OCI-LY1 (cell line): ENCODE measurements at regions not wholly inside any gene's neighbourhood (a gene's known extent, or its start where the extent isn't known, plus 50 kb on each side); places are given as distances from the start of the nearest gene placed in this dataset.

Experiments
- H2AFZ ChIP-seq: fragments of 200-600 bp; sonication (generic), shearing (Covaris generic); 2 replicates; pipeline ENCODE4 v1.6.0; 2014; ENCODE audit warnings: antibody characterized with exemption, mild to moderate bottlenecking, low read length
- H3F3A ChIP-seq: fragments of 200-600 bp; sonication (generic), shearing (Covaris generic); 2 replicates; pipeline ENCODE4 v1.6.0; 2014; ENCODE audit warnings: mild to moderate bottlenecking, antibody characterized with exemption, low read length, moderate library complexity; ENCODE audit not compliant: insufficient read depth
- H3K27ac ChIP-seq: fragments of 200-600 bp; sonication (generic); 2 replicates; pipeline ENCODE4 v1.5.1; 2014; ENCODE audit warnings: low read length, mixed run types, mild to moderate bottlenecking, low read depth; ENCODE audit not compliant: poor library complexity, severe bottlenecking
- H3K27me3 ChIP-seq: fragments of 200-600 bp; sonication (generic); 2 replicates; pipeline ENCODE4 v1.6.0; 2014; ENCODE audit warnings: antibody characterized with exemption, mild to moderate bottlenecking, low read length, moderate library complexity; ENCODE audit not compliant: insufficient read depth
- H3K36me3 ChIP-seq: fragments of 200-600 bp; sonication (generic); 2 replicates; pipeline ENCODE4 v1.6.1; 2014; ENCODE audit warnings: mild to moderate bottlenecking, antibody characterized with exemption, low read length, moderate library complexity, mixed read lengths; ENCODE audit not compliant: insufficient read depth
- H3K4me1 ChIP-seq: fragments of 200-600 bp; sonication (generic); 2 replicates; pipeline ENCODE4 v1.5.1; 2014; ENCODE audit warnings: mild to moderate bottlenecking, low read length, moderate library complexity; ENCODE audit not compliant: insufficient read depth, severe bottlenecking
- H3K4me2 ChIP-seq: fragments of 200-600 bp; sonication (generic), shearing (Covaris generic); 2 replicates; pipeline ENCODE4 v1.6.1; 2014; ENCODE audit warnings: low read length
- H3K4me3 ChIP-seq: fragments of 200-600 bp; sonication (generic); 2 replicates; pipeline ENCODE4 v1.5.1; 2014; ENCODE audit warnings: low read length, low read depth, mild to moderate bottlenecking, mixed read lengths; ENCODE audit not compliant: poor library complexity, severe bottlenecking
- H3K79me2 ChIP-seq: fragments of 200-600 bp; shearing (Covaris generic); 2 replicates; pipeline ENCODE4 v1.6.1; 2016; ENCODE audit warnings: mixed run types, low read length, mixed read lengths; ENCODE audit not compliant: insufficient read depth
- H3K9ac ChIP-seq: fragments of 200-600 bp; sonication (generic), shearing (Covaris generic); 2 replicates; pipeline ENCODE4 v1.6.1; 2014; ENCODE audit warnings: mild to moderate bottlenecking, low read length, mixed read lengths
- H3K9me2 ChIP-seq: fragments of 200-600 bp; sonication (generic), shearing (Covaris generic); 2 replicates; pipeline ENCODE4 v1.6.1; 2014; ENCODE audit warnings: low read depth, mild to moderate bottlenecking, low read length, mixed read lengths
- H3K9me3 ChIP-seq: fragments of 200-600 bp; shearing (Covaris generic); 2 replicates; pipeline ENCODE4 v1.6.1; 2014; ENCODE audit warnings: low read length, mixed read lengths
- H4K20me1 ChIP-seq: fragments of 200-600 bp; sonication (generic), shearing (Covaris generic); 2 replicates; pipeline ENCODE4 v1.6.0; 2016; ENCODE audit warnings: mild to moderate bottlenecking, low read length; ENCODE audit not compliant: insufficient read depth
- CTCF ChIP-seq: fragments of 200-600 bp; sonication (generic), shearing (Covaris generic); IDR thresholded peaks from 2 replicates; pipeline ENCODE4 v1.5.1; 2017; ENCODE audit warnings: mild to moderate bottlenecking, antibody characterized with exemption, low read length, moderate library complexity, mixed read lengths
- EZH2 ChIP-seq: fragments of 200-600 bp; sonication (generic), shearing (Covaris generic); IDR thresholded peaks from 2 replicates; pipeline ENCODE4 v1.8.0; 2017; ENCODE audit warnings: borderline replicate concordance, mixed run types, mild to moderate bottlenecking, antibody characterized with exemption, low read length, moderate library complexity, mixed read lengths

- H3K9me3 ChIP-seq, result no peaks in the 10 kb centered on the region
- H3K79me2 ChIP-seq, result no peaks in the 10 kb centered on the region
- no peaks in the 10 kb centered on the region for H3K36me3 ChIP-seq
- no peaks in the 10 kb centered on the region for H3K9me2 ChIP-seq
- TF ChIP-seq CTCF (no peak), EZH2 (no peak)
- peak overlapping the region; percentile 21; the same call in 1 of the 2 replicates for H2AFZ ChIP-seq
- no peaks in the 10 kb centered on the region for H3F3A ChIP-seq
- no peaks in the 10 kb centered on the region for H3K27me3 ChIP-seq
- no peak overlapping the region for H3K4me3 ChIP-seq
- H3K4me2 ChIP-seq, result no peak overlapping the region
- no peak overlapping the region for H3K27ac ChIP-seq
- H3K4me1 ChIP-seq, result peaks cover 7% of the 10 kb centered on the region
- H4K20me1 ChIP-seq, result no peaks in the 10 kb centered on the region
- H3K9ac ChIP-seq, result no peak overlapping the region
Observed at GRCh38 chr13:65417953-65418352, 1812.2 kb downstream of the PCDH9 start.

DNA sequence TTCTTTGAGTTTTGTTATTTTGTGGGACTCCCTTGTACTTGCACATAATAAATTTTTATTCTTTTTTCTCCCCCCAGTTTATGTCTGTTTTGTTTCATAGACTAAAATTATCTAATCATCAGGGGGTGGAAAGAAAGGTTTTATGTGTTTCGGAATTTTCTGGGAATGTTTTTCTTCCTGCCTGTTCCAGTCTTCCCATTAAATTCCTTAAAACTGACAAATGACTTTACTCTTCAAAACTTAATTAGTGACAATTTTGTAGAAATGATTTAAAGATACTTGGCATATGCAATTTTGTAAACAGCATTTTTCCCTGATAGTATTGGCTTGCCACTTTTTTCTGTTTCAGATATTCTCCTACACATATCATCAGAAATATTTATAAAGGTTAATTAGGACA lies 1813.4 kb downstream of the PCDH9 start:
- no peaks in the 10 kb centered on the region for H3K36me3 ChIP-seq
- H3K27me3 ChIP-seq, result no peaks in the 10 kb centered on the region
- H3K27ac ChIP-seq, result no peak overlapping the region
- H2AFZ ChIP-seq, result 0 out of 2 replicates have a peak overlapping the region, but pooled peaks have one; percentile 62
- H3K4me1 ChIP-seq, result peaks cover 7% of the 10 kb centered on the region
- H3F3A ChIP-seq, result no peaks in the 10 kb centered on the region
- H3K4me2 ChIP-seq, result no peak overlapping the region
- no peaks in the 10 kb centered on the region for H3K79me2 ChIP-seq
- H3K9me3 ChIP-seq, result no peaks in the 10 kb centered on the region
- no peaks in the 10 kb centered on the region for H3K9me2 ChIP-seq
- no peaks in the 10 kb centered on the region for H4K20me1 ChIP-seq
- H3K4me3 ChIP-seq, result no peak overlapping the region
- TF ChIP-seq CTCF (no peak), EZH2 (no peak)
- no peak overlapping the region for H3K9ac ChIP-seq

DNA sequence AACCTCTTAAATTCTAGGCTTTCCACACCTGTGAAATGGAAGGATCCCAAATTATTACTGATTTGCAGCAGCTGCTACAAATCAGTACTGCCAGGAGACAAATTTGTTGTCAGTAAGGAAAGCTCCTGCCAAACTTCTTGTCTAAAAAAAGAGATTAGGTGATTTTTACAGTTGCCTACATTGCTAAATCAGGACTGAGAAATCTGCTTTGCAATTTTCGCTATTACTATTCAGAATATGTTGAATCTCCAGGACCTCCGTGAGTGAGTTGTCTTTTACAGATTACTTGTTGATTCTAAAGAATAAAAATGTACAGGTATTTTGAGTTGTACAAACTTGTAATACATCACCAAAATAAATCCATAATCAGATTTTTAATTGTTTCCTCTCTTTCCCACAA lies 1815.9 kb downstream of the PCDH9 start:
- Histone ChIP-seq H4K20me1 (no peaks in the 10 kb centered on the region), H2AFZ (peak overlapping the region; percentile 44), H3K4me1 (peaks cover 9% of the 10 kb centered on the region), H3K27me3 (no peaks in the 10 kb centered on the region), H3K79me2 (no peaks in the 10 kb centered on the region), H3K9ac (no peak overlapping the region), H3K4me2 (no peak overlapping the region), H3K36me3 (no peaks in the 10 kb centered on the region), H3K9me3 (no peaks in the 10 kb centered on the region), H3K9me2 (no peaks in the 10 kb centered on the region), H3K4me3 (no peak overlapping the region), H3F3A (no peaks in the 10 kb centered on the region), H3K27ac (no peak overlapping the region)
- TF ChIP-seq EZH2 (no peak), CTCF (no peak)
